T-helper 2 cell treated with Interferon-gamma antibody and Interleukin-4, amounts not matched to agents 5 μg/mL and 100 μg/mL, for 36 hours (primary cell): ENCODE measurements at regions not wholly inside any gene's neighbourhood (a gene's known extent, or its start where the extent isn't known, plus 50 kb on each side); places are given as distances from the start of the nearest gene placed in this dataset.

Experiments used
- DNase-seq: peaks from one replicate; pipeline ENCODE4 v3.0.0; 2021; ENCODE audit warnings: low spot score
- H3K27ac Mint-ChIP-seq: one replicate; pipeline ENCODE4 v1.8.0; 2021; ENCODE audit warnings: mild to moderate bottlenecking, mixed read lengths
- H3K27me3 Mint-ChIP-seq: one replicate; pipeline ENCODE4 v1.8.0; 2021; ENCODE audit warnings: low read depth, mixed read lengths
- H3K36me3 Mint-ChIP-seq: one replicate; pipeline ENCODE4 v1.8.0; 2021; ENCODE audit warnings: low read depth, mixed read lengths
- H3K4me1 Mint-ChIP-seq: one replicate; pipeline ENCODE4 v1.8.0; 2021; ENCODE audit warnings: low read depth, mixed read lengths
- H3K4me3 Mint-ChIP-seq: one replicate; pipeline ENCODE4 v1.8.0; 2022; ENCODE audit warnings: mild to moderate bottlenecking, moderate library complexity, mixed read lengths
- H3K9me3 Mint-ChIP-seq: one replicate; pipeline ENCODE4 v1.8.0; 2021; ENCODE audit warnings: mixed read lengths

- no peaks in the 10 kb centered on the region for H3K36me3 Mint-ChIP-seq
- no peak overlapping the region for H3K4me3 Mint-ChIP-seq
- no peak for DNase-seq
- H3K4me1 Mint-ChIP-seq: no peaks in the 10 kb centered on the region
- no peaks in the 10 kb centered on the region for H3K9me3 Mint-ChIP-seq
- no peak overlapping the region for H3K27ac Mint-ChIP-seq
- peaks cover 7% of the 10 kb centered on the region for H3K27me3 Mint-ChIP-seq
Observed at GRCh38 chr3:186487819-186488218, 56.4 kb downstream of the CRYGS start.

- Mint-ChIP-seq H3K27me3 (peaks cover 7% of the 10 kb centered on the region), H3K36me3 (no peaks in the 10 kb centered on the region), H3K27ac (no peak overlapping the region), H3K9me3 (no peaks in the 10 kb centered on the region), H3K4me3 (no peak overlapping the region), H3K4me1 (no peaks in the 10 kb centered on the region)
- DNase-seq: no peak
Observed at GRCh38 chr3:186487037-186487436, 57.1 kb downstream of the CRYGS start.

GRCh38 chr3:186483611-186484340 is 60.4 kb downstream of the CRYGS start:
- no peaks in the 10 kb centered on the region for H3K9me3 Mint-ChIP-seq
- DNase-seq: no peak
- H3K27ac Mint-ChIP-seq: no peak overlapping the region
- H3K4me1 Mint-ChIP-seq: peaks cover 2% of the 10 kb centered on the region
- H3K27me3 Mint-ChIP-seq: no peaks in the 10 kb centered on the region
- no peak overlapping the region for H3K4me3 Mint-ChIP-seq
- H3K36me3 Mint-ChIP-seq: no peaks in the 10 kb centered on the region

DNA sequence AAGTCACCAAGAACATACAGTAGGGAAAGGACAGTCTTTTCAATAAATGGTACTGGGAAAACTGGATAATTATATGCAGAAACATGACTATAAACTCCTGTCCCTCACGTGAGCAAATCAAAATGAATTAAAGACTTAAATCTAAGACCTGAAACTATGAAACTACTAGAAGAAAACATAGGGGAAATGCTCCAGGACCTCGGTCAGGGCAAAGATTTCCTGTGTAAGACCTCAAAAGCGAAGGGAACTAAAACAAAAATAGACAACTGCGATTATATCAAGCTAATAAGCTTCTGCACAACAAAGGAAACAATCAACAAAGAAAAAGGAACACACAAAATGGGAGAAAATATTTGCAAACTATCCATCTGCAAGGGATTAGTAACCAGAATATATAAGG is 62.7 kb downstream of the CRYGS start:
- no peak overlapping the region for H3K27ac Mint-ChIP-seq
- H3K9me3 Mint-ChIP-seq: no peaks in the 10 kb centered on the region
- H3K4me1 Mint-ChIP-seq: peaks cover 5% of the 10 kb centered on the region
- H3K36me3 Mint-ChIP-seq: no peaks in the 10 kb centered on the region
- no peaks in the 10 kb centered on the region for H3K27me3 Mint-ChIP-seq
- DNase-seq: no peak
- H3K4me3 Mint-ChIP-seq: no peak overlapping the region

- no peaks in the 10 kb centered on the region for H3K36me3 Mint-ChIP-seq
- no peaks in the 10 kb centered on the region for H3K27me3 Mint-ChIP-seq
- DNase-seq: no peak
- no peak overlapping the region for H3K4me3 Mint-ChIP-seq
- no peak overlapping the region for H3K27ac Mint-ChIP-seq
- H3K9me3 Mint-ChIP-seq: no peaks in the 10 kb centered on the region
- H3K4me1 Mint-ChIP-seq: peaks cover 5% of the 10 kb centered on the region
Observed at GRCh38 chr3:186477876-186478275, 66.3 kb downstream of the CRYGS start.

GRCh38 chr3:186477033-186477432 is 67.1 kb downstream of the CRYGS start:
- H3K9me3 Mint-ChIP-seq: no peaks in the 10 kb centered on the region

GRCh38 chr3:186476541-186476940 is 67.6 kb downstream of the CRYGS start:
- Mint-ChIP-seq H3K27ac (no peak overlapping the region), H3K9me3 (no peaks in the 10 kb centered on the region), H3K27me3 (no peaks in the 10 kb centered on the region), H3K36me3 (no peaks in the 10 kb centered on the region), H3K4me1 (peaks cover 2% of the 10 kb centered on the region), H3K4me3 (no peak overlapping the region)
- no peak for DNase-seq

More at GRCh38 chr3:186477033-186477432, 67.1 kb downstream of the CRYGS start:
- Mint-ChIP-seq H3K27me3 (no peaks in the 10 kb centered on the region), H3K36me3 (no peaks in the 10 kb centered on the region), H3K4me1 (peaks cover 5% of the 10 kb centered on the region), H3K4me3 (no peak overlapping the region), H3K27ac (no peak overlapping the region)
- no peak for DNase-seq

- no peak for DNase-seq
- Mint-ChIP-seq H3K4me3 (no peak overlapping the region), H3K36me3 (no peaks in the 10 kb centered on the region), H3K27me3 (no peaks in the 10 kb centered on the region), H3K9me3 (no peaks in the 10 kb centered on the region), H3K27ac (no peak overlapping the region), H3K4me1 (peaks cover 2% of the 10 kb centered on the region)
Observed at GRCh38 chr3:186476044-186476468, 68.1 kb downstream of the CRYGS start.

GRCh38 chr3:186473166-186473565 is 71.0 kb downstream of the CRYGS start:
- peaks cover 2% of the 10 kb centered on the region for H3K4me1 Mint-ChIP-seq
- peaks cover 5% of the 10 kb centered on the region for H3K27me3 Mint-ChIP-seq
- H3K9me3 Mint-ChIP-seq: no peaks in the 10 kb centered on the region
- DNase-seq: no peak
- no peaks in the 10 kb centered on the region for H3K36me3 Mint-ChIP-seq
- H3K4me3 Mint-ChIP-seq: no peak overlapping the region
- H3K27ac Mint-ChIP-seq: no peak overlapping the region

GRCh38 chr3:186472456-186473008 is 71.6 kb downstream of the CRYGS start:
- H3K27ac Mint-ChIP-seq: no peak overlapping the region
- H3K4me1 Mint-ChIP-seq: peaks cover 2% of the 10 kb centered on the region
- H3K27me3 Mint-ChIP-seq: peaks cover 5% of the 10 kb centered on the region
- no peak for DNase-seq
- no peaks in the 10 kb centered on the region for H3K9me3 Mint-ChIP-seq
- H3K4me3 Mint-ChIP-seq: no peak overlapping the region
- no peaks in the 10 kb centered on the region for H3K36me3 Mint-ChIP-seq

GRCh38 chr3:186471771-186472170 is 72.4 kb downstream of the CRYGS start:
- DNase-seq: no peak
- Mint-ChIP-seq H3K9me3 (no peaks in the 10 kb centered on the region), H3K27ac (no peak overlapping the region), H3K27me3 (peaks cover 5% of the 10 kb centered on the region), H3K36me3 (no peaks in the 10 kb centered on the region), H3K4me1 (no peaks in the 10 kb centered on the region), H3K4me3 (no peak overlapping the region)

- no peaks in the 10 kb centered on the region for H3K9me3 Mint-ChIP-seq
- peaks cover 5% of the 10 kb centered on the region for H3K27me3 Mint-ChIP-seq
- no peak for DNase-seq
- no peaks in the 10 kb centered on the region for H3K4me1 Mint-ChIP-seq
- no peak overlapping the region for H3K4me3 Mint-ChIP-seq
- no peaks in the 10 kb centered on the region for H3K36me3 Mint-ChIP-seq
- H3K27ac Mint-ChIP-seq: no peak overlapping the region
Observed at GRCh38 chr3:186469525-186469924, 74.7 kb downstream of the CRYGS start.

DNA sequence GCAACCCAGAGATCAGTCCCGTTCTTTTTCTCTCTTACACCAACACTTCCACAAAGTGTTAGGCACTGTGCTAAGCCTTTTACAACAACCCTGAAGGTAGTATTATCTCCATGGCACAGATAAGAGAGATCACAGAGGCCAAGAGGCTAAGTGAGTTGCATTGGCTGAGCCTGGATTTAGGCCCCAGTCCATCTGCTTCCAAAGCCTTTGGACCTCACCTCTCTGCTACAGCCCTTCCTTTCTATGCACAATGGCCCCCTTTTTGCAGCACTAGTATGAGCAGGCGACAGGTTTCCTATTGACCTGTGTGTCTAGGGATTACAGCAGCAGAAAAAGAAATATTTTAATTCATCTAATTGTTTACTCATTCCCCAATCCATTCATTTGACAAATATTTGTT is 76.2 kb downstream of the CRYGS start:
- DNase-seq: no peak
- Mint-ChIP-seq H3K36me3 (no peaks in the 10 kb centered on the region), H3K4me1 (no peaks in the 10 kb centered on the region), H3K27me3 (peaks cover 5% of the 10 kb centered on the region), H3K9me3 (no peaks in the 10 kb centered on the region), H3K27ac (no peak overlapping the region), H3K4me3 (no peak overlapping the region)

GRCh38 chr3:186466391-186466974 is 77.7 kb downstream of the CRYGS start:
- H3K4me3 Mint-ChIP-seq: no peak overlapping the region
- H3K27ac Mint-ChIP-seq: no peak overlapping the region
- H3K27me3 Mint-ChIP-seq: peaks cover 5% of the 10 kb centered on the region
- DNase-seq: no peak
- no peaks in the 10 kb centered on the region for H3K4me1 Mint-ChIP-seq
- H3K36me3 Mint-ChIP-seq: no peaks in the 10 kb centered on the region
- H3K9me3 Mint-ChIP-seq: no peaks in the 10 kb centered on the region
